Breast epithelium (tissue), 3 donors: ENCODE measurements at regions not wholly inside any gene's neighbourhood (a gene's known extent, or its start where the extent isn't known, plus 50 kb on each side); places are given as distances from the start of the nearest gene placed in this dataset.

ENCODE experiments used
- CTCF ChIP-seq, 3 donors: fragments of 450-650 bp; IDR thresholded peaks; one replicate each; pipeline ENCODE4 v1.5.1; 2016 to 2017; ENCODE audit warnings: antibody characterized with exemption in 3 of 3, mild to moderate bottlenecking in 3 of 3, moderate library complexity in 3 of 3
- POLR2A ChIP-seq: fragments of 450-650 bp; IDR thresholded peaks from one replicate; pipeline ENCODE4 v1.6.1; 2016; ENCODE audit warnings: antibody characterized with exemption, mild to moderate bottlenecking, moderate library complexity

GRCh38 chr10:78821052-78821451, 247.7 kb upstream of the ZMIZ1 start:
- TF ChIP-seq CTCF (IDR thresholded peaks at IDR 0.05) (no peak), POLR2A (no peak)
